ENCODE measurements at regions not wholly inside any gene's neighbourhood (a gene's known extent, or its start where the extent isn't known, plus 50 kb on each side); places are given as distances from the start of the nearest gene placed in this dataset.

DNA sequence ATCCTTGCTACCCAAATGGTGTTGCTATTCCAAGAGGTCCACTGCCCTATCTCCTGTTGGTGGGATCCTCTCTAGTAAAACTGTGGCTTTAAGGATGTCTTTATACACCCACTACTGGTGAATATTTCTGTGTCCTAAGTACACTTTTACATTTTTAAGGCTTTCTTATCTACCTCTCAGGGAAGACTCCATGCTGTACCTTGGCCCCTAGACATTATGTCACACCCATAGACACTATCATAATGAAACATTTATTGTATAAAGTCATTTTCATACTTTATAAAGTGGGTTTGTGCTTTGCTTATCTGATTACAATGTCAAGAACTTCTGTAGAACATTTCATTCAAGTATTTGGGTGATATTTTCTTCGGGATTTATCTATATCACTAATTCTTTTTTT lies 270.3 kb upstream of the SNX7 start:
- intact Hi-C loops (cut with DNase I): no loop called here
- Histone ChIP-seq H3K4me1 (no peaks in the 10 kb centered on the region), H3K36me3 (no peaks in the 10 kb centered on the region), H3K9me3 (no peaks in the 10 kb centered on the region), H3K27ac (no peak overlapping the region), H3K4me3 (no peak overlapping the region), H3K27me3 (no peaks in the 10 kb centered on the region)
- 100% methylated on average over 1 of the region's 1 CpG for WGBS (ENCODE audit: insufficient coverage, low coverage, low lambda C conversion rate, missing lambda C conversion rate)
- ATAC-seq (no peak), DNase-seq (no peak)
- no peak for TF ChIP-seq CTCF (IDR thresholded peaks at IDR 0.05)
- TF ChIP-seq POLR2A (IDR thresholded peaks at IDR 0.05): no peak

DNA sequence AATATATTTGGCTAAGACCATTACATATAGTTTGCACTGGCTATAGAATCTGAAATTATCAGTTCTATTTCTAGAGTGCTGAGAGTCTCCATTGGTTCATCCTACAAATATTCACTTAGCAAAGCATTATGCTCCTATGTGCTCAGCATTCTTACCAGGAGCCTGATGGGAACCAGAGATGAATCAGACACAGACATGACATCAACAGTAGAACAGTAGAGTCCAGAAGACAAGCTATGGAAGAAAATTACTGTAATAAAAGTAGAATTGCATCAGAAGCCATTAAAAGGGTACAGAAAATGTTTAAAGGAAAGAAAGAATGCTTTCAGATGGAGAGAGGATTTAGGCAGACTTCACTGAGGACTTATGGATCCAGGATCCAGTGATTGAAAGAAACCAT lies 271.7 kb upstream of the SNX7 start:
- no peak for ATAC-seq
- Histone ChIP-seq H3K9me3 (no peaks in the 10 kb centered on the region), H3K27ac (no peak overlapping the region), H3K4me1 (no peaks in the 10 kb centered on the region), H3K36me3 (no peaks in the 10 kb centered on the region), H3K4me3 (no peak overlapping the region), H3K27me3 (no peaks in the 10 kb centered on the region)
- DNase-seq: no peak
- intact Hi-C loops (cut with DNase I): no loop called here
- TF ChIP-seq POLR2A (IDR thresholded peaks at IDR 0.05) (no peak), CTCF (IDR thresholded peaks at IDR 0.05) (no peak)

DNA sequence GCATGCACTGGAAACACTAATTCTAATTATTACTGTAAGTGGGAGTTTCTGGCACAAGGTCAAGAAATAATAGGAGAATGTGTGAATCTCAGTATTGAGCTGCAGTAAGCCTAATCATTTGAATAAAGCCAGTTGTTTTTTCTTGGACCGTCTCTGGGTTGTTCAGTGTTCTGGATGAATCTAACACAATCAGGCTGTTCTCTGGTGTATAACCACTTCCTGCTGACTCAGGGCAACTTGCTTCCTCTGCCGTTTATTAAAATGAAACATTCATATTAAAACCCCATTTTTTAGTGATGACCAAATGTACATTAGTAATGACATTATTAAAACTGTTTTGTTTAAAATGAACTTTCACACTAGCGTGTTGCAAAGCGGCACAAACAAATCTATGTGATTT lies 273.1 kb upstream of the SNX7 start:
- Histone ChIP-seq H3K4me3 (no peak overlapping the region), H3K27ac (no peak overlapping the region), H3K9me3 (no peaks in the 10 kb centered on the region), H3K27me3 (no peaks in the 10 kb centered on the region), H3K4me1 (no peaks in the 10 kb centered on the region), H3K36me3 (no peaks in the 10 kb centered on the region)
- intact Hi-C loops (cut with DNase I): no loop called here
- DNase-seq: no peak
- ATAC-seq: peak; percentile 61 to 76 (median 64)
- WGBS (ENCODE audit: insufficient coverage, low coverage, low lambda C conversion rate, missing lambda C conversion rate): 36% methylated on average over 4 of the region's 4 CpGs
- no peak for TF ChIP-seq POLR2A (IDR thresholded peaks at IDR 0.05)
- no peak for TF ChIP-seq CTCF (IDR thresholded peaks at IDR 0.05)

GRCh38 chr1:98387701-98388100 lies 273.8 kb upstream of the SNX7 start:
- DNase-seq: no peak
- Histone ChIP-seq H3K27ac (no peak overlapping the region), H3K4me3 (no peak overlapping the region), H3K27me3 (no peaks in the 10 kb centered on the region), H3K9me3 (no peaks in the 10 kb centered on the region), H3K4me1 (no peaks in the 10 kb centered on the region), H3K36me3 (no peaks in the 10 kb centered on the region)
- 72% methylated on average over 4 of the region's 4 CpGs for WGBS (ENCODE audit: insufficient coverage, low coverage, low lambda C conversion rate, missing lambda C conversion rate)
- TF ChIP-seq CTCF (IDR thresholded peaks at IDR 0.05) (no peak), POLR2A (IDR thresholded peaks at IDR 0.05) (no peak)
- ATAC-seq: no peak
- intact Hi-C loops (cut with DNase I): no loop called here

- ATAC-seq: no peak
- no peak overlapping the region for H3K27ac ChIP-seq
- intact Hi-C loops (cut with DNase I): no loop called here
- H3K36me3 ChIP-seq: no peaks in the 10 kb centered on the region
- DNase-seq: no peak
- no peak overlapping the region for H3K4me3 ChIP-seq
- H3K4me1 ChIP-seq: no peaks in the 10 kb centered on the region
- TF ChIP-seq POLR2A (IDR thresholded peaks at IDR 0.05) (no peak), CTCF (IDR thresholded peaks at IDR 0.05) (no peak)
- no peaks in the 10 kb centered on the region for H3K27me3 ChIP-seq
- no peaks in the 10 kb centered on the region for H3K9me3 ChIP-seq
- WGBS (ENCODE audit: insufficient coverage, low coverage, low lambda C conversion rate, missing lambda C conversion rate): 96% methylated on average over 3 of the region's 4 CpGs
Observed at GRCh38 chr1:98386675-98387440, 274.7 kb upstream of the SNX7 start.
